K562 (cell line): ENCODE measurements at regions not wholly inside any gene's neighbourhood (a gene's known extent, or its start where the extent isn't known, plus 50 kb on each side); places are given as distances from the start of the nearest gene placed in this dataset.

Experiments
- ATAC-seq: fragments of 200-7000 bp; cut with Tn5 transposase; 3 replicates; pipeline ENCODE4 v1.9.1; 2020; ENCODE audit warnings: moderate library complexity
- BruUV-seq: library from RNA; stranded (reverse); fragments of 400-500 nt; replicated peaks from 2 replicates; lab custom pipeline; 2021; lab: Mats Ljungman, UMichigan
- CTCF ChIA-PET: fragments of 300-600 bp; formaldehyde crosslinking; extraction: SDS; loops from one replicate; lab custom pipeline; 2021; ENCODE audit warnings: low intra/inter-chr PET ratio; lab: Yijun Ruan, JAX
- POLR2A ChIA-PET: fragments of 300-600, 350-650 bp; sonication (Branson Sonifier 250); formaldehyde crosslinking; extraction: SDS; loops from one replicate; lab custom pipeline; 2021; ENCODE audit warnings: antibody characterized with exemption, inconsistent platforms; lab: Yijun Ruan, JAX
- DNase-seq, 4 experiments: peaks; one replicate each; pipeline versions ENCODE4 v3.0.0 to v3.0.0-alpha.2; 2011 to 2018; ENCODE audit warnings: low spot score in 3 of 4, mixed read lengths in 3 of 4; ENCODE audit errors: extremely low read depth in 1 of 4
- FAIRE-seq: peaks from 2 replicates; lab custom pipeline; 2011; peaks lifted over from hg19 to GRCh38; lab: Jason Lieb, UNC
- H2AFZ ChIP-seq: 2 replicates; pipeline ENCODE4 v1.6.0; 2011; ENCODE audit warnings: low read depth, low read length, control low read depth, inconsistent platforms
- H3K27ac ChIP-seq: fragments of 200-600 bp; 3 replicates; pipeline ENCODE4 v1.8.0; 2011; ENCODE audit warnings: low read depth, mild to moderate bottlenecking, control low read depth, inconsistent platforms, low read length, moderate library complexity, mixed read lengths; ENCODE audit errors: extremely low read depth
- H3K27me3 ChIP-seq, 2 experiments: fragments of 300-600 bp in 1 of 2; 2 replicates in 1 of 2; 3 replicates in 1 of 2; pipeline versions ENCODE4 v1.6.0 to v1.8.0; 2011; ENCODE audit warnings: inconsistent platforms in 2 of 2, low read length in 2 of 2, mild to moderate bottlenecking in 1 of 2, mixed read lengths in 1 of 2, moderate library complexity in 1 of 2; ENCODE audit not compliant: control insufficient read depth in 2 of 2, insufficient read depth in 2 of 2
- H3K36me3 ChIP-seq: fragments of 300-600 bp; 3 replicates; pipeline ENCODE4 v1.8.0; 2011; ENCODE audit warnings: mild to moderate bottlenecking, low read length, inconsistent platforms; ENCODE audit not compliant: control insufficient read depth, insufficient read depth
- H3K4me1 ChIP-seq, 2 experiments: fragments of 200-600 bp in 1 of 2; replicated peaks in 1 of 2; 2 replicates in 1 of 2; 3 replicates in 1 of 2; pipeline versions ENCODE4 v1.5.1 to v1.8.0; 2011; ENCODE audit warnings: inconsistent platforms in 2 of 2, low read length in 2 of 2, mild to moderate bottlenecking in 1 of 2, mixed read lengths in 1 of 2, moderate library complexity in 1 of 2; ENCODE audit not compliant: control insufficient read depth in 2 of 2, insufficient read depth in 2 of 2
- H3K4me2 ChIP-seq: 2 replicates; pipeline ENCODE4 v1.6.1; 2011; ENCODE audit warnings: low read length, control low read depth, inconsistent platforms, mixed read lengths; ENCODE audit not compliant: insufficient read depth
- H3K4me3 ChIP-seq: fragments of 200-600 bp; sonication (generic), shearing (Covaris generic); 2 replicates; pipeline ENCODE4 v1.5.1; 2016; ENCODE audit warnings: control low read depth, inconsistent platforms
- H3K79me2 ChIP-seq: fragments of 200-600 bp; 3 replicates; pipeline ENCODE4 v1.8.0; 2011; ENCODE audit warnings: low read length, inconsistent platforms; ENCODE audit not compliant: control insufficient read depth, insufficient read depth
- H3K9ac ChIP-seq, 2 experiments: 2 replicates each; pipeline versions ENCODE4 v1.6.0 to v1.6.1; 2011; ENCODE audit warnings: low read depth in 2 of 2, low read length in 2 of 2, control low read depth in 1 of 2, inconsistent platforms in 1 of 2, mild to moderate bottlenecking in 1 of 2, mixed read lengths in 1 of 2; ENCODE audit not compliant: insufficient read depth in 1 of 2
- H3K9me1 ChIP-seq: one replicate; pipeline ENCODE4 v1.6.0; 2011; ENCODE audit warnings: inconsistent platforms, mild to moderate bottlenecking, low read length, moderate library complexity; ENCODE audit not compliant: control insufficient read depth, insufficient read depth
- H3K9me3 ChIP-seq: replicated peaks from 2 replicates; pipeline ENCODE4 v1.5.1; 2011; ENCODE audit warnings: low read depth, low read length, inconsistent platforms; ENCODE audit not compliant: control insufficient read depth, insufficient read depth
- H4K20me1 ChIP-seq: replicated peaks from 2 replicates; pipeline ENCODE4 v1.6.1; 2011; ENCODE audit warnings: low read length, inconsistent platforms, mixed read lengths; ENCODE audit not compliant: control insufficient read depth, insufficient read depth
- AFF1 ChIP-seq, 2 experiments: fragments of 450-650 bp; IDR thresholded peaks; 2 replicates each; pipeline ENCODE4 v1.6.1; 2018; ENCODE audit warnings: mild to moderate bottlenecking in 2 of 2, low read depth in 1 of 2; ENCODE audit not compliant: partially characterized antibody in 2 of 2
- RBM15 ChIP-seq: fragments of 200-400 bp; formaldehyde crosslinking; IDR thresholded peaks from 2 replicates; pipeline ENCODE4 v1.6.1; 2018; ENCODE audit warnings: mild to moderate bottlenecking, low read length, moderate library complexity; ENCODE audit not compliant: insufficient read depth
- ZFP1 ChIP-seq: fragments of 450-650 bp; formaldehyde crosslinking; IDR thresholded peaks from 2 replicates; pipeline ENCODE4 v1.4.0; 2020; ENCODE audit warnings: mild to moderate bottlenecking, mixed read lengths
- ZNF507 ChIP-seq: conservative IDR thresholded peaks from 2 replicates; pipeline ENCODE4 v1.6.1; 2017; ENCODE audit warnings: missing genetic modification characterization, missing compliant biosample characterization
- WGBS: fragments of 100-300 bp; shearing (Covaris generic); methylation state at CpG from one replicate; pipeline ENCODE4 v1.1.6; 2016; ENCODE audit warnings: low coverage, mixed read lengths; ENCODE audit not compliant: insufficient coverage; ENCODE audit errors: missing lambda C conversion rate; 5-methylcytosine and 5-hydroxymethylcytosine counted together
- in situ Hi-C: fragments of 300-500 bp; cut with MboI; formaldehyde crosslinking; loops from 4 replicates; pipeline ENCODE4 v1.15.0; 2018; ENCODE audit warnings: inconsistent platforms, mixed read lengths
- intact Hi-C: fragments of 100-400 bp; cut with micrococcal nuclease; formaldehyde crosslinking; loops from 2 replicates; pipeline ENCODE4 v1.14.2; 2022
- TF ChIP-seq, protein P1 (sequence below): fragments of 450-650 bp; formaldehyde crosslinking; IDR thresholded peaks from 2 replicates; pipeline ENCODE4 v1.4.0; 2020; ENCODE audit warnings: mild to moderate bottlenecking, mixed read lengths
- TF ChIP-seq, protein P2 (sequence below), 2 experiments: fragments of 450-650 bp in 1 of 2; sonication (generic) in 1 of 2; formaldehyde crosslinking; conservative IDR thresholded peaks; 2 replicates each; pipeline versions ENCODE4 v1.4.0 to v1.8.1; 2020 to 2022; ENCODE audit warnings: mild to moderate bottlenecking in 1 of 2, missing genetic modification reagents in 1 of 2

GRCh38 chr4:127482049-127482448 lies 150.7 kb upstream of the INTU start:
- H3K27me3 ChIP-seq = no peaks in the 10 kb centered on the region
- BruUV-seq = no TSS peak
- TF ChIP-seq RBM15 = no peak
- TF ChIP-seq ZFP1 (CRISPR knock-in tag) = no peak
- FAIRE-seq (no peak), DNase-seq (no peak), ATAC-seq (no peak)
- no peak overlapping the region for H2AFZ ChIP-seq
- no peaks in the 10 kb centered on the region for H3K4me1 ChIP-seq
- POLR2A ChIA-PET = no interaction called here
- no peaks in the 10 kb centered on the region for H4K20me1 ChIP-seq
- H3K4me2 ChIP-seq = no peak overlapping the region
- in situ Hi-C loops = no loop called here
- CTCF ChIA-PET = no interaction called here
- H3K27ac ChIP-seq = no peak overlapping the region
- H3K9ac ChIP-seq = no peak overlapping the region
- no peak overlapping the region for H3K4me3 ChIP-seq
- H3K79me2 ChIP-seq = no peaks in the 10 kb centered on the region
- no peaks in the 10 kb centered on the region for H3K9me1 ChIP-seq
- no peaks in the 10 kb centered on the region for H3K9me3 ChIP-seq
- 42% methylated on average over 1 of the region's 1 CpG for WGBS
- intact Hi-C loops = no loop called here
- no peaks in the 10 kb centered on the region for H3K36me3 ChIP-seq

DNA sequence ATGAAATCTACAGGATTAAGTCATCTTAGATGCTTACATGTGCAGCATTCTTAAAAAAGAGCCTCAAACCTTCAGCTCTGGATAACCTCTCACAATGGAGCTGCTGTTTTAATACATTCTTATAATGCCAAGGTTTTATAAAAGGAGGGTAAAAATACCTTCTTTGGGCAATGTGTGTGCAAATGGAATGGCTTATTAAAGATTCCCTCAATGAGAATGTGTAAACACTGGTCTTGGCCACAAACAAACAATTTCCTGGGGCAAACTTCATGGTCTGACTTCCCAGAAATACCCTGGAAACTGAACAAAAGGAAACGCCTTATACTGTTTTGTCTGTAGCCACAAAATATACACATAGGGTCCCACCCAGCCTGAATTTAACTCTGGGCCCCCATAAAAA lies 148.6 kb upstream of the INTU start:
- H2AFZ ChIP-seq = no peak overlapping the region
- H3K79me2 ChIP-seq = no peaks in the 10 kb centered on the region
- no peaks in the 10 kb centered on the region; a peak in 1 of 5 replicates for H3K4me1 ChIP-seq
- H3K4me3 ChIP-seq = no peak overlapping the region
- H3K9me3 ChIP-seq = no peaks in the 10 kb centered on the region
- H3K9ac ChIP-seq = no peak overlapping the region
- no peaks in the 10 kb centered on the region for H3K27me3 ChIP-seq
- intact Hi-C loops (no loop called here), in situ Hi-C loops (no loop called here)
- WGBS = 0% methylated on average over 1 of the region's 1 CpG
- H4K20me1 ChIP-seq = no peaks in the 10 kb centered on the region
- ATAC-seq (no peak), FAIRE-seq (no peak), DNase-seq (no peak)
- H3K27ac ChIP-seq = no peak overlapping the region
- ChIA-PET CTCF (interaction anchor here (0.7 kb wide), 1 partner anchor 55 kb away, joined by 3 read pairs; no protein-coding TSS in a partner anchor), POLR2A (no interaction called here)
- H3K4me2 ChIP-seq = no peak overlapping the region
- no peaks in the 10 kb centered on the region for H3K9me1 ChIP-seq
- H3K36me3 ChIP-seq = no peaks in the 10 kb centered on the region
- no TSS peak for BruUV-seq
- no peak for TF ChIP-seq ZNF507
- TF ChIP-seq AFF1 (IDR thresholded peaks at IDR 0.05; ENCODE audit: low read depth in 1 of 2, partially characterized antibody in 2 of 2) = no peak
- TF ChIP-seq, protein P1, sequence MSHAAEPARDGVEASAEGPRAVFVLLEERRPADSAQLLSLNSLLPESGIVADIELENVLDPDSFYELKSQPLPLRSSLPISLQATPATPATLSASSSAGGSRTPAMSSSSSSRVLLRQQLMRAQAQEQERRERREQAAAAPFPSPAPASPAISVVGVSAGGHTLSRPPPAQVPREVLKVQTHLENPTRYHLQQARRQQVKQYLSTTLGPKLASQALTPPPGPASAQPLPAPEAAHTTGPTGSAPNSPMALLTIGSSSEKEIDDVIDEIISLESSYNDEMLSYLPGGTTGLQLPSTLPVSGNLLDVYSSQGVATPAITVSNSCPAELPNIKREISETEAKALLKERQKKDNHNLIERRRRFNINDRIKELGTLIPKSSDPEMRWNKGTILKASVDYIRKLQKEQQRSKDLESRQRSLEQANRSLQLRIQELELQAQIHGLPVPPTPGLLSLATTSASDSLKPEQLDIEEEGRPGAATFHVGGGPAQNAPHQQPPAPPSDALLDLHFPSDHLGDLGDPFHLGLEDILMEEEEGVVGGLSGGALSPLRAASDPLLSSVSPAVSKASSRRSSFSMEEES (CRISPR knock-in tag) = no peak
- TF ChIP-seq, protein P2, sequence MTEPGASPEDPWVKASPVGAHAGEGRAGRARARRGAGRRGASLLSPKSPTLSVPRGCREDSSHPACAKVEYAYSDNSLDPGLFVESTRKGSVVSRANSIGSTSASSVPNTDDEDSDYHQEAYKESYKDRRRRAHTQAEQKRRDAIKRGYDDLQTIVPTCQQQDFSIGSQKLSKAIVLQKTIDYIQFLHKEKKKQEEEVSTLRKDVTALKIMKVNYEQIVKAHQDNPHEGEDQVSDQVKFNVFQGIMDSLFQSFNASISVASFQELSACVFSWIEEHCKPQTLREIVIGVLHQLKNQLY (CRISPR knock-in tag; conservative IDR thresholded peaks at IDR 0.05) = no peak
